Esophagus muscularis mucosa (tissue), 4 donors: ENCODE measurements at regions not wholly inside any gene's neighbourhood (a gene's known extent, or its start where the extent isn't known, plus 50 kb on each side); places are given as distances from the start of the nearest gene placed in this dataset.

Experiments
- EP300 ChIP-seq: sonication (generic); formaldehyde crosslinking; IDR thresholded peaks from one replicate; pipeline ENCODE4 v1.6.1; 2017; ENCODE audit warnings: antibody characterized with exemption
- POLR2A ChIP-seq: fragments of 450-650 bp; IDR thresholded peaks from one replicate; pipeline ENCODE4 v1.6.1; 2017; ENCODE audit warnings: antibody characterized with exemption, moderate library complexity, mild to moderate bottlenecking, low read depth
- POLR2AphosphoS5 ChIP-seq, 2 donors: sonication (generic); formaldehyde crosslinking; IDR thresholded peaks; one replicate each; pipeline ENCODE4 v1.6.1; 2017; ENCODE audit warnings: antibody characterized with exemption in 2 of 2
- TF ChIP-seq, protein P1 (sequence below), 3 experiments: fragments of 200-600 bp in 2 of 3; fragments of 450-650 bp in 1 of 3; sonication (generic) in 2 of 3; IDR thresholded peaks; one replicate each; pipeline ENCODE4 v1.5.1; 2017 to 2019; ENCODE audit warnings: antibody characterized with exemption in 3 of 3, mild to moderate bottlenecking in 2 of 3, moderate library complexity in 1 of 3

DNA sequence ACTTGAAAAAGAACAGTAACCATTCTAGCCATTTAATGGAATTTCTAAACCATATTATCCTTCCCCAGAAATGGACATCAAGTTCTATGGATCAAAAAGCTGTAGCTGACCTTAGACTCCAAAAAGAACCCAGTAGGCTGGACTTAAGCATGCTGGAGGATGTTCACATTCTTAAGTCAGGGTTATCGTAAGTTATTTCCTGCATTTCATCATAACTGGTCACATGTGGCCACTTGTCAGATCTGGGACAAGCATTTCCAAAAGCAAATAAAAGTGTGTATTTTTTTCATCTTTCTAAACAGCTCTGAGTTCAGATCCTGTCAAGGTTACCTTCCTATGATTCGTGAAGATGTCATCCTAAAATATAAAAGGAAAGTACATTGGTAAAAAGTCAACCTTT is 274.5 kb upstream of the PTGER4 start:
- TF ChIP-seq, protein P1, sequence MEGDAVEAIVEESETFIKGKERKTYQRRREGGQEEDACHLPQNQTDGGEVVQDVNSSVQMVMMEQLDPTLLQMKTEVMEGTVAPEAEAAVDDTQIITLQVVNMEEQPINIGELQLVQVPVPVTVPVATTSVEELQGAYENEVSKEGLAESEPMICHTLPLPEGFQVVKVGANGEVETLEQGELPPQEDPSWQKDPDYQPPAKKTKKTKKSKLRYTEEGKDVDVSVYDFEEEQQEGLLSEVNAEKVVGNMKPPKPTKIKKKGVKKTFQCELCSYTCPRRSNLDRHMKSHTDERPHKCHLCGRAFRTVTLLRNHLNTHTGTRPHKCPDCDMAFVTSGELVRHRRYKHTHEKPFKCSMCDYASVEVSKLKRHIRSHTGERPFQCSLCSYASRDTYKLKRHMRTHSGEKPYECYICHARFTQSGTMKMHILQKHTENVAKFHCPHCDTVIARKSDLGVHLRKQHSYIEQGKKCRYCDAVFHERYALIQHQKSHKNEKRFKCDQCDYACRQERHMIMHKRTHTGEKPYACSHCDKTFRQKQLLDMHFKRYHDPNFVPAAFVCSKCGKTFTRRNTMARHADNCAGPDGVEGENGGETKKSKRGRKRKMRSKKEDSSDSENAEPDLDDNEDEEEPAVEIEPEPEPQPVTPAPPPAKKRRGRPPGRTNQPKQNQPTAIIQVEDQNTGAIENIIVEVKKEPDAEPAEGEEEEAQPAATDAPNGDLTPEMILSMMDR (IDR thresholded peaks at IDR 0.05) = no peak
- TF ChIP-seq POLR2A (no peak), POLR2AphosphoS5 (IDR thresholded peaks at IDR 0.05) (no peak), EP300 (no peak)
